Esophagus muscularis mucosa (tissue), 4 donors: ENCODE measurements at regions not wholly inside any gene's neighbourhood (a gene's known extent, or its start where the extent isn't known, plus 50 kb on each side); places are given as distances from the start of the nearest gene placed in this dataset.

Experiments
- EP300 ChIP-seq: sonication (generic); formaldehyde crosslinking; IDR thresholded peaks from one replicate; pipeline ENCODE4 v1.6.1; 2017; ENCODE audit warnings: antibody characterized with exemption
- POLR2A ChIP-seq: fragments of 450-650 bp; IDR thresholded peaks from one replicate; pipeline ENCODE4 v1.6.1; 2017; ENCODE audit warnings: antibody characterized with exemption, moderate library complexity, mild to moderate bottlenecking, low read depth
- POLR2AphosphoS5 ChIP-seq, 2 donors: sonication (generic); formaldehyde crosslinking; IDR thresholded peaks; one replicate each; pipeline ENCODE4 v1.6.1; 2017; ENCODE audit warnings: antibody characterized with exemption in 2 of 2
- TF ChIP-seq, protein P1 (sequence below), 3 experiments: fragments of 200-600 bp in 2 of 3; fragments of 450-650 bp in 1 of 3; sonication (generic) in 2 of 3; IDR thresholded peaks; one replicate each; pipeline ENCODE4 v1.5.1; 2017 to 2019; ENCODE audit warnings: antibody characterized with exemption in 3 of 3, mild to moderate bottlenecking in 2 of 3, moderate library complexity in 1 of 3

DNA sequence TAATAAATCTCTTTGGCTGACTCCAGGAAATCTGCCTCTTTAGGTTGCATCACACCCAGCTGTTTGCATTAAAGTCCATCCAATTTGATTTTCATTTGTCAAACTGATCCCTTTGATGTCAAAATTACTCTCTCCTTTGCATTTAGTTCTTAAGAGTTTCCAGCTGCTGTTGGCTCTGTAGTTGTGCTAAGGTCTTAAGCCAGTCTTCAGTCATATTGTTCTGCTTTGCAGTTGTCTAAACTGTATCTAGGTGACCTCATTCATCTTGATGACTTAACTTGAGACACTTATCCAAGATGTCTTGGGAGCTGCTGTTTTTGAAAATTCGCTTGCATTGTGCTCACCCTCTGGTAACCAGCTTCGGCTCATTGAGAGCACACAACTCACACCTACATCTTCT, 386.9 kb upstream of the TLE4 start:
- no peak for TF ChIP-seq POLR2A
- TF ChIP-seq, protein P1, sequence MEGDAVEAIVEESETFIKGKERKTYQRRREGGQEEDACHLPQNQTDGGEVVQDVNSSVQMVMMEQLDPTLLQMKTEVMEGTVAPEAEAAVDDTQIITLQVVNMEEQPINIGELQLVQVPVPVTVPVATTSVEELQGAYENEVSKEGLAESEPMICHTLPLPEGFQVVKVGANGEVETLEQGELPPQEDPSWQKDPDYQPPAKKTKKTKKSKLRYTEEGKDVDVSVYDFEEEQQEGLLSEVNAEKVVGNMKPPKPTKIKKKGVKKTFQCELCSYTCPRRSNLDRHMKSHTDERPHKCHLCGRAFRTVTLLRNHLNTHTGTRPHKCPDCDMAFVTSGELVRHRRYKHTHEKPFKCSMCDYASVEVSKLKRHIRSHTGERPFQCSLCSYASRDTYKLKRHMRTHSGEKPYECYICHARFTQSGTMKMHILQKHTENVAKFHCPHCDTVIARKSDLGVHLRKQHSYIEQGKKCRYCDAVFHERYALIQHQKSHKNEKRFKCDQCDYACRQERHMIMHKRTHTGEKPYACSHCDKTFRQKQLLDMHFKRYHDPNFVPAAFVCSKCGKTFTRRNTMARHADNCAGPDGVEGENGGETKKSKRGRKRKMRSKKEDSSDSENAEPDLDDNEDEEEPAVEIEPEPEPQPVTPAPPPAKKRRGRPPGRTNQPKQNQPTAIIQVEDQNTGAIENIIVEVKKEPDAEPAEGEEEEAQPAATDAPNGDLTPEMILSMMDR (IDR thresholded peaks at IDR 0.05), result no peak
- no peak for TF ChIP-seq POLR2AphosphoS5 (IDR thresholded peaks at IDR 0.05)
- TF ChIP-seq EP300, result no peak
